ENCODE measurements at regions not wholly inside any gene's neighbourhood (a gene's known extent, or its start where the extent isn't known, plus 50 kb on each side); places are given as distances from the start of the nearest gene placed in this dataset.

DNA sequence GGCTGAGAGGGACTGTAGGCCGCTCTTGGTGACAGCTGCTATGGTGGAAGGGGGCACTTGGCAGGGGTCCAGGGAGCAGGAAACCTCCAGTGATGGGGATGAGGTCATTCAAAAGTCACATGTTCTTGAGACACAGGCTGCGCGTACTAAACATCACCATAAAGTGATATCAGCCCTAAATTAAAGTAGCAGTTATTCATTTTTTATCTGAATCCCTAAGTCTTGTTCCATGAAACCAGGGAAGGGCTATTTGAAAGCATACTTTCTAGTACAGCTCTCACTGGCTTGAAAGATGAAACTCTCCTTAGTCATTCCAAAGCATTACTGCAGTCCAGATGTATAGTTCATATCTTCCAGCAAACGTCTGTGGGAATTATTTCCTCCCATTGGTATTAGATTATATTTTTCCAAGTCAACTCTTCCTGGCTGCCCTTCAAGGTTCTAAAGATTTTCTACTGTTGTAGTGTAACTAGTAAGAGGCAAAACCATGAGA, 373.1 kb downstream of the CD109 start:
- CTCF ChIA-PET: interaction anchor here (1.0 kb wide), 1 partner anchor 22 kb away, joined by 3 read pairs; no protein-coding TSS in a partner anchor
- POLR2A ChIA-PET: no interaction called here
- H3K27ac ChIP-seq (ENCODE audit: low read depth, low read length): peak overlapping the region; percentile 55
- TF ChIP-seq, protein P1, sequence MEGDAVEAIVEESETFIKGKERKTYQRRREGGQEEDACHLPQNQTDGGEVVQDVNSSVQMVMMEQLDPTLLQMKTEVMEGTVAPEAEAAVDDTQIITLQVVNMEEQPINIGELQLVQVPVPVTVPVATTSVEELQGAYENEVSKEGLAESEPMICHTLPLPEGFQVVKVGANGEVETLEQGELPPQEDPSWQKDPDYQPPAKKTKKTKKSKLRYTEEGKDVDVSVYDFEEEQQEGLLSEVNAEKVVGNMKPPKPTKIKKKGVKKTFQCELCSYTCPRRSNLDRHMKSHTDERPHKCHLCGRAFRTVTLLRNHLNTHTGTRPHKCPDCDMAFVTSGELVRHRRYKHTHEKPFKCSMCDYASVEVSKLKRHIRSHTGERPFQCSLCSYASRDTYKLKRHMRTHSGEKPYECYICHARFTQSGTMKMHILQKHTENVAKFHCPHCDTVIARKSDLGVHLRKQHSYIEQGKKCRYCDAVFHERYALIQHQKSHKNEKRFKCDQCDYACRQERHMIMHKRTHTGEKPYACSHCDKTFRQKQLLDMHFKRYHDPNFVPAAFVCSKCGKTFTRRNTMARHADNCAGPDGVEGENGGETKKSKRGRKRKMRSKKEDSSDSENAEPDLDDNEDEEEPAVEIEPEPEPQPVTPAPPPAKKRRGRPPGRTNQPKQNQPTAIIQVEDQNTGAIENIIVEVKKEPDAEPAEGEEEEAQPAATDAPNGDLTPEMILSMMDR (IDR thresholded peaks at IDR 0.05; ENCODE audit: low read depth, low read length): no peak
- no peaks in the 10 kb centered on the region for H3K9me3 ChIP-seq (ENCODE audit: control insufficient read depth, insufficient read depth, low read length)
- peak; percentile 74 for DNase-seq (ENCODE audit: low read depth, low spot score)
- H3K27me3 ChIP-seq (ENCODE audit: control insufficient read depth, insufficient read depth, low read length): no peaks in the 10 kb centered on the region
- no peak overlapping the region for H3K4me3 ChIP-seq (ENCODE audit: low read depth, low read length)

DNA sequence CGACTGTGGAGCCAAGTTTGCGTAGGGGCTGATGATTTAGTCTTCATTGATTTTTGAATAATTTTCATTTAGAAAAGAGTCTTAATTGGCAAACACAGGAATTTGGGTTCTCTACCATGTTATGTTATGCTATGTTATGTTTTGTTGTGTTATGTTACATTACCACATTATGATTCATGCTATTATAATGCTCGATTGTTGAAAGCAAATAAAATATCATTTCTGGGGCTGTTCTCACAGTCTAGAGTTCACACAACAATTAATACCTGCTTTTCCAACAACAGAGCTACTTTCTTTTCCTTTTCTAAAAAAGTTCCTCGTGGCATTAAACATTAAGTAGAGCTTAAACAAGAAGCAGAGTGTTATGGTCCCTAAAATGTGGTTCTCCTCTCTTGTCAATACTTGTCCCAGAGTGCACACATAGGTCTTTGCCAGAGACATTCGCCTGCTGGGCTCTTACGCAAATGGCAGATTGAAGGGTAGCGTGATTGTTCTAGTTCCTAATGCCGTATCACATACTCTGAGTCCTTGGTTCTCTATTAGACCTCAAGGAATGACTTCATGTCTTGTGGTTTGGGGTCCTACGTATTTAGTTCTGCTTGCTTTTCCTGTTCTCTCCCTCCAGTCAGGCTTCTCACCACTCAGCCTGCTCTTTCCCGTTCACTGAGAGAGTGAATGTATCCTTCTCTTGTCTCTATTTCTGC, 370.3 kb downstream of the CD109 start:
- no peaks in the 10 kb centered on the region for H3K27me3 ChIP-seq (ENCODE audit: control insufficient read depth, insufficient read depth, low read length)
- no peak overlapping the region for H3K27ac ChIP-seq (ENCODE audit: low read depth, low read length)
- no peaks in the 10 kb centered on the region for H3K9me3 ChIP-seq (ENCODE audit: control insufficient read depth, insufficient read depth, low read length)
- no peak overlapping the region for H3K4me3 ChIP-seq (ENCODE audit: low read depth, low read length)
- TF ChIP-seq, protein P1 (IDR thresholded peaks at IDR 0.05; ENCODE audit: low read depth, low read length): no peak
- CTCF ChIA-PET: interaction anchor here (0.7 to 1.4 kb wide), 3 partner anchors 17 to 97 kb away, joined by 3 to 4 read pairs (median 3); no protein-coding TSS in a partner anchor
- DNase-seq (ENCODE audit: low read depth, low spot score): no peak
- POLR2A ChIA-PET: interaction anchor here (1.0 kb wide), 1 partner anchor 12 kb away, joined by 3 read pairs; no protein-coding TSS in a partner anchor

DNA sequence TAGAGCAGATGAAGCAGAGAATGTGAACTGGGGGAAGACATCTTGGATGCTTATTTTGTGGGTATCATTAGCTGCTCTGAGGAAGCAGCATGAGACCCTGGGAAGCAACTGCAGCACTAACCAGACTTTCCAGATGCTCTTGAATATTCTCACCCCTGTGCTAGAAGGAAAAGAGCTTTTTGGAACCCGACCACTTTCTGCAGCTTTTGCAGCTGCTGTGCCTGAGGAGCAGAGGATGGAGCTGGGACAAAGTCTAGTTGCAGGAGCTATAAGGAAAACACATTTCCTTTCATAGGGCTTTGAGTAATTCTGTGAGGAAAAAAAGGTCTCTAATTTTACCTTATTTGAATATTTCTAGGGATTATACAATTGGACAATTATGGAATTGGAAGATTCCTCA, 369.7 kb downstream of the CD109 start:
- Histone ChIP-seq H3K9me3 (ENCODE audit: control insufficient read depth, insufficient read depth, low read length) (no peaks in the 10 kb centered on the region), H3K27ac (ENCODE audit: low read depth, low read length) (no peak overlapping the region), H3K4me3 (ENCODE audit: low read depth, low read length) (no peak overlapping the region), H3K27me3 (ENCODE audit: control insufficient read depth, insufficient read depth, low read length) (no peaks in the 10 kb centered on the region)
- CTCF ChIA-PET: interaction anchor here (0.7 to 1.4 kb wide), 3 partner anchors 16 to 326 kb away, joined by 3 to 4 read pairs (median 3); no protein-coding TSS in a partner anchor
- POLR2A ChIA-PET: interaction anchor here (1.0 kb wide), 1 partner anchor 12 kb away, joined by 3 read pairs; no protein-coding TSS in a partner anchor
- TF ChIP-seq, protein P1 (IDR thresholded peaks at IDR 0.05; ENCODE audit: low read depth, low read length): no peak
- DNase-seq (ENCODE audit: low read depth, low spot score): no peak

DNA sequence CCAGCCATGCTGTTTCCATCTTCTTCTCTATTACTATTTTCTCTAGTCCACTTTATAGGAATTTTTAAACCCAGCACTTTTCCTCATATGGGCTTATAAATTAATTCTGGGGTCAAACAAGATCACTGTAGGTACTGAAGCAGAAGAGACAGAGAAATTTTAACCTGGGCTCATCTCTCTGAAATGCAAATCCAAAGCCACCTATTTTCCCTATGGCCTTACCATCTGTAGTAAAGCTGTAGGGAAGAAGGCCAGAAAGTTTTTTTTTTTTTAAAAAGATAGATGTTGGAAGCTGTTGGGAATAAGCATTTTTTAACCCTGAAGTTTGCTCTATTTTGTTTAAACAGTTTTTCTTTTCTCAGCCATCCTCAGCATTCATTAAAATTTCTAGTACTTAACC, 367.4 kb downstream of the CD109 start:
- Histone ChIP-seq H3K27me3 (ENCODE audit: control insufficient read depth, insufficient read depth, low read length) (no peaks in the 10 kb centered on the region), H3K4me3 (ENCODE audit: low read depth, low read length) (no peak overlapping the region), H3K27ac (ENCODE audit: low read depth, low read length) (no peak overlapping the region), H3K9me3 (ENCODE audit: control insufficient read depth, insufficient read depth, low read length) (no peaks in the 10 kb centered on the region)
- POLR2A ChIA-PET: no interaction called here
- CTCF ChIA-PET: no interaction called here
- TF ChIP-seq, protein P1 (IDR thresholded peaks at IDR 0.05; ENCODE audit: low read depth, low read length): no peak
- no peak for DNase-seq (ENCODE audit: low read depth, low spot score)

DNA sequence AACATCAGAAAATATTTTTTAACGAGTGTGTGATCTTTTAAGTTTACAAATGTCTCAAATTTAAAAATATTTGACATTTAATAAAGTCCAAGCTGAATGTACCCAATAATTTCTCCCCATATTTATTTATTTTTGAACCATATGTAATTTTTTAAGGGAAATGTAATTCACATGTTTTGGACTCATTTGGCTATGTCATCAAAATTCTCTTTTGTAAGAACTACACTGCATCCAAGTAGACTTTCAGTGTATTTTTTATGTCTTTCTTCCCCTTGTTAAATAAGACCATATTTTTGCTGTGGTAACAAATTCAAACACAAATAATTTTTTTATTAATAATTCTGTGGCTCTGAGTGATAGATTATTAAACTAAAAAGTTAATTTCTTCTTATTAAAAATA, 365.2 kb downstream of the CD109 start:
- TF ChIP-seq, protein P1 (IDR thresholded peaks at IDR 0.05; ENCODE audit: low read depth, low read length): no peak
- ChIA-PET POLR2A (no interaction called here), CTCF (no interaction called here)
- H3K4me3 ChIP-seq (ENCODE audit: low read depth, low read length): no peak overlapping the region
- no peak for DNase-seq (ENCODE audit: low read depth, low spot score)
- no peaks in the 10 kb centered on the region for H3K9me3 ChIP-seq (ENCODE audit: control insufficient read depth, insufficient read depth, low read length)
- no peak overlapping the region for H3K27ac ChIP-seq (ENCODE audit: low read depth, low read length)
- H3K27me3 ChIP-seq (ENCODE audit: control insufficient read depth, insufficient read depth, low read length): no peaks in the 10 kb centered on the region

All from AG04450 (cell line).